Astrocyte of the cerebellum (primary cell): ENCODE measurements at regions not wholly inside any gene's neighbourhood (a gene's known extent, or its start where the extent isn't known, plus 50 kb on each side); places are given as distances from the start of the nearest gene placed in this dataset.
"Not testable (repeated sequence)": the region's sequence is repeated elsewhere in the genome, so short reads cannot be mapped to it uniquely, and the experiment has no call there.

Source experiments
- DNase-seq: peaks from one replicate; pipeline ENCODE4 v3.0.0-alpha.2; 2011; ENCODE audit warnings: low read depth
- H3K4me3 ChIP-seq: 2 replicates; pipeline ENCODE4 v1.5.1; 2011; ENCODE audit warnings: mild to moderate bottlenecking, low read depth, low read length, moderate library complexity
- in situ Hi-C: cut with HindIII; loops from 2 replicates; pipeline ENCODE4 v1.10.0; 2017; ENCODE audit warnings: low sequenced_read_pairs
- TF ChIP-seq, protein P1 (sequence below): IDR thresholded peaks from 2 replicates; pipeline ENCODE4 v1.5.1; 2012; ENCODE audit warnings: low read length, low read depth, moderate library complexity, mild to moderate bottlenecking; ENCODE audit errors: missing control alignments

GRCh38 chr5:136814619-136815378 lies 449.5 kb upstream of the TRPC7 start:
- TF ChIP-seq, protein P1, sequence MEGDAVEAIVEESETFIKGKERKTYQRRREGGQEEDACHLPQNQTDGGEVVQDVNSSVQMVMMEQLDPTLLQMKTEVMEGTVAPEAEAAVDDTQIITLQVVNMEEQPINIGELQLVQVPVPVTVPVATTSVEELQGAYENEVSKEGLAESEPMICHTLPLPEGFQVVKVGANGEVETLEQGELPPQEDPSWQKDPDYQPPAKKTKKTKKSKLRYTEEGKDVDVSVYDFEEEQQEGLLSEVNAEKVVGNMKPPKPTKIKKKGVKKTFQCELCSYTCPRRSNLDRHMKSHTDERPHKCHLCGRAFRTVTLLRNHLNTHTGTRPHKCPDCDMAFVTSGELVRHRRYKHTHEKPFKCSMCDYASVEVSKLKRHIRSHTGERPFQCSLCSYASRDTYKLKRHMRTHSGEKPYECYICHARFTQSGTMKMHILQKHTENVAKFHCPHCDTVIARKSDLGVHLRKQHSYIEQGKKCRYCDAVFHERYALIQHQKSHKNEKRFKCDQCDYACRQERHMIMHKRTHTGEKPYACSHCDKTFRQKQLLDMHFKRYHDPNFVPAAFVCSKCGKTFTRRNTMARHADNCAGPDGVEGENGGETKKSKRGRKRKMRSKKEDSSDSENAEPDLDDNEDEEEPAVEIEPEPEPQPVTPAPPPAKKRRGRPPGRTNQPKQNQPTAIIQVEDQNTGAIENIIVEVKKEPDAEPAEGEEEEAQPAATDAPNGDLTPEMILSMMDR: no peak
- DNase-seq: no peak
- in situ Hi-C loops: loop anchor here (25.0 kb wide), 1 partner anchor 698 kb away; no protein-coding TSS in a partner anchor
- no peak overlapping the region for H3K4me3 ChIP-seq

GRCh38 chr5:136812270-136812669 lies 446.9 kb upstream of the TRPC7 start:
- in situ Hi-C loops: loop anchor here (25.0 kb wide), 1 partner anchor 700 kb away; no protein-coding TSS in a partner anchor
- DNase-seq: not testable (repeated sequence)

DNA sequence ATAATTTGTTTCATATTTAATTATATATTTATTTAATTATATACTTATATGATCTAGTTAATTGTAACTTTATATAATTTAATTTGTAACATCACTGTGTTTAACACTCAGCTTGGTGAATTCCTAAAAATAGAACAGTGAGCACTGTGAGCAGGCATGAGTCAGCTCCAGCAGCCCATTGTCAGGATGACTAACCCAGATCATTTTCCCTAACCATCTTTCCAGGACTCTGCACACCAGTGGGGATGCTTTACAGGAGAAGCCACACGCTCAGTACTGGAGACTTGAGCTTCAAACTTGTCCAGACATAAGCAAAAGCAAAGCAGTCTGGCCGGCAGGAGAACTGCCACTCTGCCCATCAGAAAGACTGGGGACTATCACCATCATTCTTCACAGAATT lies 446.2 kb upstream of the TRPC7 start:
- peak; percentile 76 for DNase-seq
- in situ Hi-C loops: loop anchor here (25.0 kb wide), 1 partner anchor 701 kb away; no protein-coding TSS in a partner anchor
- no peak overlapping the region for H3K4me3 ChIP-seq
- TF ChIP-seq, protein P1: no peak

More at GRCh38 chr5:136812270-136812669, 446.9 kb upstream of the TRPC7 start:
- not testable (repeated sequence) for H3K4me3 ChIP-seq

DNA sequence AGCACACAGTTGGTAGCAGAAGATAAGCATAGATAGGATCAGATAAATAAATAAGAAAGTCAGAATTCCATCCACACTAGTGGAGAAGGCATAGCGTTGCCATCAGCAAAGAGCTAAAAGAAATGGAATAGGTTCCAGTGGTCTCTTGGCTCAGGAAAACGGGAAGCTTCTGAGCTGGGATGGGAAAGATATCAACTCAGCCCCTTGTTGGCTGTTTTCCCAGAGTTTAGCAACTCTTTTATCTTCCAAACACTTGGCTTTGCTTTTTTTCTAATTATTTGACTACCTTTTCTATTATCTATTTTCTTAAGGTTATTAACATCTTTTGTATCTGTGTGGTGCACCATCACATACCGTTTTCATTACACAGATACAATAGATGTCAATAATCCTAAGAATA lies 445.7 kb upstream of the TRPC7 start:
- DNase-seq: no peak
- TF ChIP-seq, protein P1: no peak
- in situ Hi-C loops: loop anchor here (25.0 kb wide), 1 partner anchor 701 kb away; no protein-coding TSS in a partner anchor
- H3K4me3 ChIP-seq: no peak overlapping the region

- in situ Hi-C loops: loop anchor here (25.0 kb wide), 1 partner anchor 702 kb away; no protein-coding TSS in a partner anchor
- TF ChIP-seq, protein P1: no peak
- no peak overlapping the region for H3K4me3 ChIP-seq
- DNase-seq: peak; percentile 23
Measured at GRCh38 chr5:136810261-136810801, 445.0 kb upstream of the TRPC7 start.

DNA sequence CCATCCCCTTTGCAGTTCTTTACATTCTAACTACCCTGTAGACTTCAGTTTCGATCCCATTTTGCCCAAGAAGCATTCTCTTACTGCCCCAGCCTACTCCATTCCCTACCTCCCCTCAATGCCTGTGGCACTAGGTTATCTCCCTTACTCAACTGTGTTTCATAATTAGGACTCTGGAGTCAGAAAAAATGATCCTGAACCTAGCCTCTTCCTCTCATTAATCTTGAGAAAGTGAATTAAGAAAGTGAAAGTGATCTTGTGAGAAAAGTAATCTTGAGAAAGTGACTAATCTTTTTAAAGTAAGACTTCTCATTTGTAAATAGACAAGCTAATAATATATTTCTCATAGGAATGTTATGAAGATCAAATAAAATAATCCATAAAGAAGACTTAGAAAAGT lies 444.0 kb upstream of the TRPC7 start:
- TF ChIP-seq, protein P1: no peak
- in situ Hi-C loops: loop anchor here (25.0 kb wide), 1 partner anchor 703 kb away; no protein-coding TSS in a partner anchor
- DNase-seq: no peak
- no peak overlapping the region for H3K4me3 ChIP-seq

DNA sequence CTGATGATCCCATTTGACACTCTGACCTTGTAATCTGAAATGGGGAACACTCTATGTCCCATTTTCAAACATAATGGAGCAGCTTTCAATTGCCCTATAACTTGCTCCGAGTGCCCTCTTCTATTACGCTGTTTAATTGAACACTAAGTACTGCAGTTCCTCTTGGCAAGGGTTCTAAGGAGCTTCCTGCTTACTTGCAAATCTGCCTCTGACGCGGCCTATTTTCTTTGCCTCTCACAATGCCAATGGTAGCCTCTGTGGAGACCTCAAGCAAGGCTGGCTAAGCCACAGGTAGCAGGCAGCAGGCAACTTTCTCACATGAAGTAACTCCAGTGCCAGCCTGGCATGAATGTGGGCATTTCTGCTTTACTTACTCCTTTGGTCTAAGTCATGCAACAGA lies 443.4 kb upstream of the TRPC7 start:
- in situ Hi-C loops: loop anchor here (25.0 kb wide), 1 partner anchor 704 kb away; no protein-coding TSS in a partner anchor
- TF ChIP-seq, protein P1: no peak
- DNase-seq: no peak
- no peak overlapping the region for H3K4me3 ChIP-seq
